GM23338 (cell line): ENCODE measurements at regions not wholly inside any gene's neighbourhood (a gene's known extent, or its start where the extent isn't known, plus 50 kb on each side); places are given as distances from the start of the nearest gene placed in this dataset.
A peak's percentile ranks its signal among the peaks of the same experiment; 100 is the strongest.

ENCODE experiments used
- ATAC-seq: fragments of 200-7000 bp; cut with Tn5 transposase; 3 replicates; pipeline ENCODE4 v1.9.1; 2020
- DNase-seq: peaks from one replicate; pipeline ENCODE4 v3.0.0-alpha.2; 2015; ENCODE audit warnings: low spot score
- H2AFZ ChIP-seq: fragments of 200-600 bp; sonication (generic); 2 replicates; pipeline ENCODE4 v1.8.0; 2016; ENCODE audit warnings: antibody characterized with exemption, mild to moderate bottlenecking, moderate library complexity
- H3F3A ChIP-seq: fragments of 200-600 bp; sonication (generic); replicated peaks from 2 replicates; pipeline ENCODE4 v1.8.0; 2017; ENCODE audit warnings: antibody characterized with exemption, mixed run types, low read depth
- H3K27ac ChIP-seq: fragments of 200-600 bp; sonication (generic); 2 replicates; pipeline ENCODE4 v1.6.1; 2016; ENCODE audit warnings: low read depth
- H3K27me3 ChIP-seq: fragments of 200-600 bp; sonication (generic); 2 replicates; pipeline ENCODE4 v1.8.0; 2016; ENCODE audit warnings: mild to moderate bottlenecking, mixed run types, moderate library complexity; ENCODE audit not compliant: insufficient read depth
- H3K36me3 ChIP-seq: fragments of 200-600 bp; sonication (generic); 2 replicates; pipeline ENCODE4 v1.8.0; 2016; ENCODE audit warnings: mild to moderate bottlenecking; ENCODE audit not compliant: insufficient read depth
- H3K4me1 ChIP-seq: fragments of 200-600 bp; sonication (generic); 2 replicates; pipeline ENCODE4 v1.8.0; 2016; ENCODE audit warnings: mild to moderate bottlenecking, moderate library complexity; ENCODE audit not compliant: insufficient read depth
- H3K4me2 ChIP-seq: fragments of 200-600 bp; sonication (generic); 2 replicates; pipeline ENCODE4 v1.7.1; 2017; ENCODE audit warnings: mixed run types
- H3K4me3 ChIP-seq: fragments of 200-600 bp; sonication (generic); 2 replicates; pipeline ENCODE4 v1.6.1; 2016; ENCODE audit warnings: mixed run types
- H3K79me2 ChIP-seq: fragments of 200-600 bp; sonication (generic); replicated peaks from 2 replicates; pipeline ENCODE4 v1.8.0; 2017; ENCODE audit warnings: mild to moderate bottlenecking; ENCODE audit not compliant: insufficient read depth
- H3K9me2 ChIP-seq: fragments of 200-600 bp; sonication (generic); 2 replicates; pipeline ENCODE4 v1.8.0; 2017; ENCODE audit not compliant: insufficient read depth
- H4K20me1 ChIP-seq: fragments of 200-600 bp; sonication (generic); replicated peaks from 2 replicates; pipeline ENCODE4 v1.8.0; 2017; ENCODE audit warnings: mild to moderate bottlenecking; ENCODE audit not compliant: insufficient read depth
- H3K27ac Mint-ChIP-seq: 2 replicates; pipeline ENCODE4 v1.8.0; 2020; ENCODE audit warnings: inconsistent platforms, mild to moderate bottlenecking, moderate library complexity, mixed read lengths
- H3K27me3 Mint-ChIP-seq: 3 replicates; pipeline ENCODE4 v1.8.0; 2022; ENCODE audit warnings: low read depth, mild to moderate bottlenecking, moderate library complexity, mixed read lengths, inconsistent platforms; ENCODE audit not compliant: insufficient read depth, poor library complexity
- H3K36me3 Mint-ChIP-seq: 3 replicates; pipeline ENCODE4 v1.8.0; 2021; ENCODE audit warnings: low read depth, mild to moderate bottlenecking, inconsistent platforms, moderate library complexity, mixed read lengths
- H3K4me1 Mint-ChIP-seq: 3 replicates; pipeline ENCODE4 v1.8.0; 2020; ENCODE audit warnings: mild to moderate bottlenecking, inconsistent platforms, mixed read lengths
- H3K4me3 Mint-ChIP-seq: 3 replicates; pipeline ENCODE4 v1.8.0; 2021; ENCODE audit warnings: moderate library complexity, mild to moderate bottlenecking, inconsistent platforms, mixed read lengths
- H3K9me3 Mint-ChIP-seq: 3 replicates; pipeline ENCODE4 v1.8.0; 2020; ENCODE audit warnings: moderate library complexity, mild to moderate bottlenecking, inconsistent platforms, mixed read lengths
- CREB1 ChIP-seq: fragments of 250-450 bp; sonication (Bioruptor Pico); IDR thresholded peaks from 2 replicates; pipeline ENCODE4 v1.5.0; 2020; ENCODE audit warnings: low read depth, mild to moderate bottlenecking, moderate library complexity
- EZH2 ChIP-seq: fragments of 200-600 bp; sonication (generic); IDR thresholded peaks from one replicate; pipeline ENCODE4 v1.8.0; 2017; ENCODE audit warnings: antibody characterized with exemption, mild to moderate bottlenecking, low read depth; ENCODE audit not compliant: unreplicated experiment
- TF ChIP-seq, protein P1 (sequence below): fragments of 250-450 bp; sonication (Bioruptor Pico); IDR thresholded peaks from 2 replicates; pipeline ENCODE4 v1.5.0; 2020; ENCODE audit warnings: mild to moderate bottlenecking, moderate library complexity

DNA sequence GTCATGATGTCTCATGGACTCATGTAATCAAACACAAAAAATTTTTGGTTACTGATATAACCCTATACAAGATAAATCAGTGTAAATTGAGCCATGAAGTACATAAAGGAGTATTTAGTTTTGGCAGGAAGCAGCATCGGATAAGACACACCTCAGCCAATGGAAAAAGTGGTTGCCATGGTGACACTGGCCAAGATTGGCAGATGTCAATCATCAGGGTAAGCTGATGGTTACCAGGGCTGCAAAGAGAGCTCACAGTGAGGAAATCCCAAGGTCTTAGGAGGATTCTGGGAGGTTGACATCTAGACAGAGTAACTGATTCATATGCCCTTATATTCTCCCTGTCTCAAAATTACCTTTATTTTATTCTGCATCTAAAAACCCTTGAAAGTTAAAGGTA lies 203.8 kb upstream of the PCSK2 start (continued):
- TF ChIP-seq, protein P1, sequence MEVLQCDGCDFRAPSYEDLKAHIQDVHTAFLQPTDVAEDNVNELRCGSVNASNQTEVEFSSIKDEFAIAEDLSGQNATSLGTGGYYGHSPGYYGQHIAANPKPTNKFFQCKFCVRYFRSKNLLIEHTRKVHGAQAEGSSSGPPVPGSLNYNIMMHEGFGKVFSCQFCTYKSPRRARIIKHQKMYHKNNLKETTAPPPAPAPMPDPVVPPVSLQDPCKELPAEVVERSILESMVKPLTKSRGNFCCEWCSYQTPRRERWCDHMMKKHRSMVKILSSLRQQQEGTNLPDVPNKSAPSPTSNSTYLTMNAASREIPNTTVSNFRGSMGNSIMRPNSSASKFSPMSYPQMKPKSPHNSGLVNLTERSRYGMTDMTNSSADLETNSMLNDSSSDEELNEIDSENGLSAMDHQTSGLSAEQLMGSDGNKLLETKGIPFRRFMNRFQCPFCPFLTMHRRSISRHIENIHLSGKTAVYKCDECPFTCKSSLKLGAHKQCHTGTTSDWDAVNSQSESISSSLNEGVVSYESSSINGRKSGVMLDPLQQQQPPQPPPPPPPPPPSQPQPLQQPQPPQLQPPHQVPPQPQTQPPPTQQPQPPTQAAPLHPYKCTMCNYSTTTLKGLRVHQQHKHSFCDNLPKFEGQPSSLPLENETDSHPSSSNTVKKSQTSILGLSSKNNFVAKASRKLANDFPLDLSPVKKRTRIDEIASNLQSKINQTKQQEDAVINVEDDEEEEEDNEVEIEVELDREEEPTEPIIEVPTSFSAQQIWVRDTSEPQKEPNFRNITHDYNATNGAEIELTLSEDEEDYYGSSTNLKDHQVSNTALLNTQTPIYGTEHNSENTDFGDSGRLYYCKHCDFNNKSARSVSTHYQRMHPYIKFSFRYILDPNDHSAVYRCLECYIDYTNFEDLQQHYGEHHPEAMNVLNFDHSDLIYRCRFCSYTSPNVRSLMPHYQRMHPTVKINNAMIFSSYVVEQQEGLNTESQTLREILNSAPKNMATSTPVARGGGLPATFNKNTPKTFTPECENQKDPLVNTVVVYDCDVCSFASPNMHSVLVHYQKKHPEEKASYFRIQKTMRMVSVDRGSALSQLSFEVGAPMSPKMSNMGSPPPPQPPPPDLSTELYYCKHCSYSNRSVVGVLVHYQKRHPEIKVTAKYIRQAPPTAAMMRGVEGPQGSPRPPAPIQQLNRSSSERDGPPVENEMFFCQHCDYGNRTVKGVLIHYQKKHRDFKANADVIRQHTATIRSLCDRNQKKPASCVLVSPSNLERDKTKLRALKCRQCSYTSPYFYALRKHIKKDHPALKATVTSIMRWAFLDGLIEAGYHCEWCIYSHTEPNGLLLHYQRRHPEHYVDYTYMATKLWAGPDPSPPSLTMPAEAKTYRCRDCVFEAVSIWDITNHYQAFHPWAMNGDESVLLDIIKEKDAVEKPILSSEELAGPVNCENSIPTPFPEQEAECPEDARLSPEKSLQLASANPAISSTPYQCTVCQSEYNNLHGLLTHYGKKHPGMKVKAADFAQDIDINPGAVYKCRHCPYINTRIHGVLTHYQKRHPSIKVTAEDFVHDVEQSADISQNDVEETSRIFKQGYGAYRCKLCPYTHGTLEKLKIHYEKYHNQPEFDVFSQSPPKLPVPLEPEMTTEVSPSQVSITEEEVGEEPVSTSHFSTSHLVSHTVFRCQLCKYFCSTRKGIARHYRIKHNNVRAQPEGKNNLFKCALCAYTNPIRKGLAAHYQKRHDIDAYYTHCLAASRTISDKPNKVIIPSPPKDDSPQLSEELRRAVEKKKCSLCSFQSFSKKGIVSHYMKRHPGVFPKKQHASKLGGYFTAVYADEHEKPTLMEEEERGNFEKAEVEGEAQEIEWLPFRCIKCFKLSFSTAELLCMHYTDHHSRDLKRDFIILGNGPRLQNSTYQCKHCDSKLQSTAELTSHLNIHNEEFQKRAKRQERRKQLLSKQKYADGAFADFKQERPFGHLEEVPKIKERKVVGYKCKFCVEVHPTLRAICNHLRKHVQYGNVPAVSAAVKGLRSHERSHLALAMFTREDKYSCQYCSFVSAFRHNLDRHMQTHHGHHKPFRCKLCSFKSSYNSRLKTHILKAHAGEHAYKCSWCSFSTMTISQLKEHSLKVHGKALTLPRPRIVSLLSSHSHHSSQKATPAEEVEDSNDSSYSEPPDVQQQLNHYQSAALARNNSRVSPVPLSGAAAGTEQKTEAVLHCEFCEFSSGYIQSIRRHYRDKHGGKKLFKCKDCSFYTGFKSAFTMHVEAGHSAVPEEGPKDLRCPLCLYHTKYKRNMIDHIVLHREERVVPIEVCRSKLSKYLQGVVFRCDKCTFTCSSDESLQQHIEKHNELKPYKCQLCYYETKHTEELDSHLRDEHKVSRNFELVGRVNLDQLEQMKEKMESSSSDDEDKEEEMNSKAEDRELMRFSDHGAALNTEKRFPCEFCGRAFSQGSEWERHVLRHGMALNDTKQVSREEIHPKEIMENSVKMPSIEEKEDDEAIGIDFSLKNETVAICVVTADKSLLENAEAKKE (CRISPR knock-in tag) = no peak
- TF ChIP-seq CREB1 (CRISPR knock-in tag) = no peak

DNA sequence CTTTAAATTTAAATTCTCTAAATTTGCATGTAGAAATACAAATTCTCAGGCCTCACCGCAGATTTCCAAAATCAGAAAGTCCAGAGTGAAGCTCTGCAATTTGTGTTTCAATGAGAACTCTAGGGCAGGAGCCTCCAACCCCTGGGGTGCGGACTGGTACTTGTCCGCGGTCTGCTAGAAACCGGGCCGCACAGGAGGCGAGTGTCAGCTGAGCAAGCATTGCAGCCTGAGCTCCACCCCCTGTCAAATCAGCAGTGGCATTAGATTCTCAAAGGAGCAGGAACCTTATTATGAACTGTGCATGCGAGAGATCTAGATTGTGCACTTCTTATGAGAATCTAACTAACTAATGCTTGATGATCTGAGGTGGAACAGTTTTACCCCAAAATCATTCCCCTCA lies 203.0 kb upstream of the PCSK2 start:
- peaks cover 22% of the 10 kb centered on the region for H3K36me3 Mint-ChIP-seq
- peaks cover 4% of the 10 kb centered on the region for H3K27me3 Mint-ChIP-seq
- Histone ChIP-seq H3K4me3 (no peak overlapping the region), H3K9me2 (peaks cover 11% of the 10 kb centered on the region; the same call in 1 of the 2 replicates), H3K4me1 (peaks cover 23% of the 10 kb centered on the region), H3K27ac (no peak overlapping the region; the same call in 1 of the 2 replicates), H2AFZ (no peak overlapping the region), H3K4me2 (peak overlapping the region; percentile 13), H3K36me3 (no peaks in the 10 kb centered on the region; the same call in 1 of the 2 replicates), H4K20me1 (no peaks in the 10 kb centered on the region), H3F3A (no peaks in the 10 kb centered on the region), H3K27me3 (no peaks in the 10 kb centered on the region), H3K79me2 (no peaks in the 10 kb centered on the region)
- TF ChIP-seq, protein P1 (CRISPR knock-in tag) = peak; percentile 3; the same call in 1 of the 2 replicates
- TF ChIP-seq EZH2 = no peak
- DNase-seq (peak; percentile 57), ATAC-seq (peak; percentile 96)
- peak overlapping the region; percentile 51 for H3K4me3 Mint-ChIP-seq
- H3K27ac Mint-ChIP-seq = peak overlapping the region; percentile 96
- H3K9me3 Mint-ChIP-seq = peaks cover 26% of the 10 kb centered on the region
- H3K4me1 Mint-ChIP-seq = peaks cover 30% of the 10 kb centered on the region
